CD1c-positive myeloid dendritic cell (primary cell): ENCODE measurements at regions not wholly inside any gene's neighbourhood (a gene's known extent, or its start where the extent isn't known, plus 50 kb on each side); places are given as distances from the start of the nearest gene placed in this dataset.

Experiments
- DNase-seq: peaks from one replicate; pipeline ENCODE4 v3.0.0-alpha.2; 2016; ENCODE audit errors: extremely low spot score

GRCh38 chr18:56278421-56279003, 359.9 kb downstream of the TXNL1 start:
- DNase-seq: no peak

GRCh38 chr18:56276466-56276865, 361.9 kb downstream of the TXNL1 start:
- no peak for DNase-seq

DNA sequence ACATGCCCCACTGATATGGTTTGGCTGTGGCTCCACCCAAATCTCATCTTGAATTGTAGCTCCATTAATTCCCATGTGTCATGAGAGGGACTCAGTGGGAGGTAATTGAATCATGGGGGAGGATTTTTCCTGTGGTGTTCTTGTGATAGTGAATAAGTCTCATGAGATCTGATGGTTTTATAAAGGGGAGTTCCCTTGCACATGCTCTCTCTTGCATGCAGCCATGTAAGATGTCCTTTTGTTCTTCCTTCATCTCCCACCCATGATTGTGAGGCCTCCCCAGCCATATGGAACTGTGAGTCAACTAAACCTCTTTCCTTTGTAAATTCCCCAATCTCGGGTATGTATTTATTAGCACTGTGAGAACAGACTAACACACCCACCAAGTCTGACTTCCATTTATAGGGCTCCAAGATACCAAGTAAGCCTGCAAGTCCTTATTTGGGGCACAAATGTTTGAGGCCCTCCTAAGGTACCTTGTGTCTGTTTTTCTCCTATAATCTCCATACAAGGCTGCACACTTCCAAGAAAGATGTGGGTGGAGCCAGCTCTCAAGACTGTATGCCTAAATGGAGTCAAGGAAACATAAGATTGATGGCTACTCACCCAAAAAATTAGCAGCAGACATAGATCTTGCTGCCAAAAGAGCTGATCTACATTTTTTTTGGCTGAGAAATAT, 364.7 kb downstream of the TXNL1 start:
- no peak for DNase-seq

DNA sequence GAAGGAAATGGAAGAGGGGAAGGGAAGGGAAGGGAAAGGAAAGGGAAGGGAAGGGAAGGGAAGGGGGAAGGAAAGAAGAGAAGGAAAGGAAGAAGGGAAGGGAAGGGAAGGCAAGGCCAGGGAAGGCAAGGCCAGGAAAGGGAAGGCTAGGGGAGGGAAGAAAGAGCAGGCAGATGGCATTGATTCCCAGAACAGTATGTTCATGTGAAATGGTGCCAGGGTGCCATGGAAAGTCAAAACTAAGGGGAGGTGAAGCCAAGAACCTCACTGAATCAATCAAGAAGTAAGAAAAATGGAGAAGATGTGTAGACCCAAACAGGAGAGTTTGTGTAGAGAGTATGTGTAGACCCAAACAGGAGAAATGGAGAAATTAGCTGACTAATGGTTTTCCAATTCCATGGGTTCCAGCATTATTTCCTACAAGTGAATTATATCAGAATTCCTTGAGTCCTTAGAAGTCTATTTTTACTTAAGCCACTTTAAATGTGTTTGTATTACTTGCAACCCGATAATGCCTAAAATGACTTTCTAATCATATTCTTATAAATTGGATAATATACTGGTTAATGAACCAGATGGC, 367.6 kb downstream of the TXNL1 start:
- no peak for DNase-seq

- DNase-seq: no peak
Measured at GRCh38 chr18:56269958-56270357, 368.4 kb downstream of the TXNL1 start.

DNA sequence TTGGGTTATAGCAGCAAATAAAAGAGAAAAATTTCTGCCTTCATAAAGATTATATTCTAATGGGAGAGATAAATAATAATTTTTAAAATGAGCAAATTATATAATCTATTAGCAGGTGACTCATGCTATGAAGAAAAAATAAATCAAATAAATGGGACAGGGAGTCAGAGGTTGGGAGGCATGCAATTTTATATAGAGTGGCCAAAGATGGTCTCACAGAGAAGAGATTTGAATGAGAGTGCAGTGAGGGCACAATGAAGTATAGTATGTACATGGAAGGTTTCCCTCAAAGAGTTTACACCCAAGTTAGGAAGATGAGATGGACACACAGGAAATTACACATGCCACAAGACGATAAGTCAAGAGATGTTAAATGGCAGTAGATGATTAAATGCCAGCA, 369.4 kb downstream of the TXNL1 start:
- no peak for DNase-seq

- DNase-seq: no peak
Measured at GRCh38 chr18:56267334-56267733, 371.1 kb downstream of the TXNL1 start.

- peak; percentile 71 for DNase-seq
Measured at GRCh38 chr18:56258178-56258577, 380.2 kb downstream of the TXNL1 start.

- DNase-seq: peak; percentile 75
Measured at GRCh38 chr18:56257205-56257604, 381.2 kb downstream of the TXNL1 start.

DNA sequence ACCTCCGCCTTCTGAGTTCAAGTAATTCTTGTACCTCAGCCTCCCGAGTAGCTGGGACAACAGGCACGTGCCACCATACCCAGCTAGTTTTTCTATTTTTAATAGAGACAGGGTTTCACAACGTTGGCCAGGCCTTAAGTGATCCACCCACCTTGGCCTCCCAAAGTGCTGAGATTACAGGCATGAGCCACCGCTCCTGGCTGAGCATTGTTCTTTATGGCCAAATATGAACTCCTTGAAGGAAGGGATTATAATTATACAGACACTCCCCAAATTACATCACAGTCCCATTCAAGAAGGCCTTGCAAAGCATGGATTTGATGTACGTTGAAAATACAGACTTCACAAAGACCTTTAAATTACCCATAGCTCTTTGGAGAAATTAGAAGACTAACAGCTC, 381.7 kb downstream of the TXNL1 start:
- DNase-seq: no peak

DNA sequence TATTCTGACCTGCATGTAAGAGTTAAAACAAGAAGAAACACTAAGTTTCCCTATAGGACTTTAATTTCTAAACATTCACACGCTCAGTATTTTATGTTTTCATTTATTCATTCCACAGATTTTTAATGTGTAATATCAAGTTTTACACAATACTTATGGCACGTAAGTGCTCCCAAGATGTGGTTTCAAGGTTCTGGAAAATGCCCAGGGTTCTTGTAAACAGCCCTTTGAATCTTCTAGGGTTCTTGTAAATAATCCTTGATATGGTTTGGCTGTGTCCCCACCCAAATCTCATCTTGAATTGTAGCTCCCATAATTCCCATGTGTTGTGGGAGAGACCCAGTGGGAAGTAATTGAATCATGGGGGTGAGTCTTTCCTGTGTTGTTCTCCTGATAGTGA, 383.0 kb downstream of the TXNL1 start:
- DNase-seq: no peak

- DNase-seq: no peak
Measured at GRCh38 chr18:56252456-56252855, 385.9 kb downstream of the TXNL1 start.

DNA sequence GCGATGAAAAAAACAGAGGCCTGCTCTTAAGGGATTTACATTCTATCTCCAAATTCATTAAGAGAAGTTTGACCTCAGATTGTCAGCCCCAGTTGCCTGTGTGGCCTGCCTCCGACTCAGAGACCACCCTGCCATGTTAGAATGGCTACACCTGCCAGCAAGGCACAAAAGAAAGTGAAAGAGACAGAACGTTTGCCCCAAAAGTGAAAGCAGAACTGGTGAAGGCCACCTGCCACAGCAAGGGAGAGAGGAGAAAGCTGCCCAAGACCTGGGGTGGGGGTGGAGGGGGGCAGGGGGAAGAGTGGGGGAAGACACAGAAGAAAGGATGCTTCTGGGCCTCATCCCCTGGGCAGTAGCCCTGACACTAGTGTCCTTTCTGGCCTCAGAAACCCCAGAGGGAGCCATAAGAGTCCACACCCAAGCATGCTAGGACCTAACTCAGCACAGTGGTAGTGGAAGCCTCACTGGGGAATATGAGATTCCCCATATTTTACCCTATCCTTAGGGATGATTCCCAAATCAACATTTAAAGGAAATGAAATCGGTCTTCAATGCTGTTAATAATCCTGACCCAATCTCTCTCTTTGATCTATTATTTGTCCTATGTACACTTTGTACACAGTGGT, 389.7 kb downstream of the TXNL1 start:
- DNase-seq: no peak

DNA sequence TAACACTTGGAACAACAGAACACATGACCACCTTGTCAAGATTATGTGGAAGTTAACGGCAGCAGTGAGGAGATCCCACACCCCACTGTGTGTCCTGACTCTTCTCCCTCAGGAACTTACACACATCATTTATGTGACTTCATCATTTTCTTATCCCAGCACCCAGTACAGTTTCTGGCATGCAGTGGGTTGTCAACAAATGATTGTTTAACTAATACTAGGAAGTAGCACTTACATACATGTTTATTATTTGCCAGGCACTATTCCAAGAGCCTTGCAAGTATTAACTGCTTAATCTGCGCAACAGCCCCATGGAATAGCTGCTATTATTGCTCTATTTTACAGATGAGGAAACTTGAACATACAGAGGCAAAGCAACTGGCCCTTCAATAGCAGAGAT, 391.5 kb downstream of the TXNL1 start:
- DNase-seq: no peak

DNA sequence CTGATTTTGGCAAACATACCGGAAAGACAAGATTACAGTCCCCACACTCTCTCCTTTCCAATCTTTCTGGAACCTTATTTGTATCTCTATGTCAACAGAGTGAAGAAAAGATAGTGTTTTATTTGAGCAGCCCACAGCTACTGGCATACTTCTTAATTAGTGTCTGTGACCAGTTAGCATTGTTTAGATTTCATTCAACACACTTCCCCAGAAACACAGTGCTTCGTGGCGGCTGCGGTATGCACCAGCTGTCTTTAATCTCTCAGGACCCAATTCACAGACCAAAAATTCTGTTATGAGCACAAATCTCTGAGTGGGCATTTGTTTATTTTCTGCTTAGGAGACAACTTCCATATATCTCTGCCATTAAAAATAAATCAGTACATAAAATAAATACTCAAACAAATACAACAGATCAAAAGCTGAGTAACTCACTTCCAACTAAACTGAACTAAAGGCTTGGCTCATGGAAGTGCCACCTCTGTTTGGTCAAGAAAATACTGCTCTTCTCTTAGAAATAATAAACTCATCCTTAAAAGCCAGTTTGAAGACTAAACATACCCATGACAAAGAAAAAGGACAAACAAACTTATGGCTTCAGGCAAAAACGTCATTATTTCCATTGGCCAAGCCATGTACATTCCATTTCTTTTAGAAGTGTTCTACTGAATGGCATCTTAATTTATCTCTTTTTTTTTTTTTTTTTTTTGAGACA, 392.4 kb downstream of the TXNL1 start:
- no peak for DNase-seq

GRCh38 chr18:56240405-56240804, 398.0 kb downstream of the TXNL1 start:
- no peak for DNase-seq

- peak; percentile 20 for DNase-seq
Measured at GRCh38 chr18:56238576-56238975, 399.8 kb downstream of the TXNL1 start.

- DNase-seq: peak; percentile 11
Measured at GRCh38 chr18:56235481-56236013, 402.8 kb downstream of the TXNL1 start.

GRCh38 chr18:56235071-56235470, 403.3 kb downstream of the TXNL1 start:
- DNase-seq: no peak

DNA sequence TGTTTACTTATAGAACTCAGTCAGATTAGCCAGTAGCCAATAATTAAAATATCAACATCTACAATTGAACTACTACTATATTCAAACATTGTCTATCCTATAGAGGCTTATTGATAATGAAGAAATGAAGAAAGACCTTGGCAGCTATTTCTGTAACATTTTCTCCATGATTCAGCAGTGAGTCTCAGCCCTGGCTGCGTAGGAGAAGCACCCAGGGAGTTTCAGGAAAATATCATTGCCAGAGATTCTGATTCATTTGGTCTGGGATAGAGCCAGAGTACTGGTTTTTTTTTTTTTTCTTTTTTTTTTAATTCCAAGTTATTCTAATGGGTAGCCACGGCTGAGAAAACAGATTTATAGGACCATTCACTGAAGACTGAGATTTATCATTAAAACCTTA, 404.8 kb downstream of the TXNL1 start:
- no peak for DNase-seq

DNA sequence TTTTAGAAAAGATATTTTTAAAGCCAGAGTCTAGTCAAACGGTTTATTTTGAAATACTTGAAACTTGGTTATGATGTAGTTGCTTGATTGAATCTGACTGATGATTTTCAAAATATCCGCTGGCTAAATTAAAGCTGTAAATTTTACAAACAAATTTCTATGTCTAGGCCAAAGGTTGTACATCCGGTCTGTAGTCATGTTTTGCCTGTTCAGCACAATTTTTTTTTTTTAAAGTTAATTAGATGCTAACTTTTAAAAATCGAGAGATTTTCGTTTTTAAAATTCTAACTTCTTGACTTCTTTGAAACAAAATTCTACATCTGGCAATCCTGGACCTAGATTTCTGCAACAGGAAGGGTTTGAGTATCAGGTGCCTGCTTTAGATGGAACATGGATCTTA, 412.4 kb downstream of the TXNL1 start:
- no peak for DNase-seq
